BJ (cell line): ENCODE measurements at regions not wholly inside any gene's neighbourhood (a gene's known extent, or its start where the extent isn't known, plus 50 kb on each side); places are given as distances from the start of the nearest gene placed in this dataset.

Experiments
- CTCF ChIA-PET: fragments of 350-600 bp; formaldehyde crosslinking; extraction: SDS; loops from one replicate; lab custom pipeline; 2021; ENCODE audit warnings: antibody characterized with exemption, inconsistent platforms; lab: Yijun Ruan, JAX
- POLR2A ChIA-PET: fragments of 300-600 bp; sonication (Branson Sonifier 250); formaldehyde crosslinking; extraction: SDS; loops from one replicate; lab custom pipeline; 2021; ENCODE audit warnings: antibody characterized with exemption; lab: Charles Lee
- DNase-seq: peaks from one replicate; pipeline ENCODE4 v3.0.0-alpha.2; 2011; ENCODE audit warnings: low read depth
- H3K27me3 ChIP-seq: 2 replicates; pipeline ENCODE4 v1.6.0; 2011; ENCODE audit warnings: low read length; ENCODE audit not compliant: control insufficient read depth, insufficient read depth
- H3K36me3 ChIP-seq: 2 replicates; pipeline ENCODE4 v1.5.1; 2011; ENCODE audit warnings: low read length; ENCODE audit not compliant: control insufficient read depth, insufficient read depth
- H3K4me3 ChIP-seq: 2 replicates; pipeline ENCODE4 v1.5.1; 2011; ENCODE audit warnings: low read depth, mild to moderate bottlenecking, control low read depth, low read length
- CTCF ChIP-seq: IDR thresholded peaks from 2 replicates; pipeline ENCODE4 v1.5.1; 2011; ENCODE audit warnings: low read depth, mild to moderate bottlenecking, control low read depth, inconsistent platforms, low read length, moderate library complexity; ENCODE audit not compliant: insufficient read depth

- DNase-seq = no peak
- ChIA-PET CTCF (no interaction called here), POLR2A (interaction anchor here (0.7 kb wide), 1 partner anchor 356 kb away, joined by 3 read pairs; no protein-coding TSS in a partner anchor)
- Histone ChIP-seq H3K27me3 (no peaks in the 10 kb centered on the region), H3K36me3 (no peaks in the 10 kb centered on the region), H3K4me3 (no peak overlapping the region)
- no peak for TF ChIP-seq CTCF
Measured at GRCh38 chr6:105875974-105876640, 210.0 kb upstream of the PRDM1 start.

- TF ChIP-seq CTCF = no peak
- DNase-seq = no peak
- Histone ChIP-seq H3K36me3 (no peaks in the 10 kb centered on the region), H3K4me3 (no peak overlapping the region), H3K27me3 (no peaks in the 10 kb centered on the region)
- CTCF ChIA-PET = no interaction called here
- POLR2A ChIA-PET = no interaction called here
Measured at GRCh38 chr6:105874835-105875626, 211.1 kb upstream of the PRDM1 start.

GRCh38 chr6:105873799-105874198 lies 212.3 kb upstream of the PRDM1 start:
- no peak for DNase-seq
- POLR2A ChIA-PET = no interaction called here
- CTCF ChIA-PET = no interaction called here
- Histone ChIP-seq H3K4me3 (no peak overlapping the region), H3K27me3 (no peaks in the 10 kb centered on the region), H3K36me3 (no peaks in the 10 kb centered on the region)
- TF ChIP-seq CTCF = no peak

GRCh38 chr6:105873211-105873704 lies 212.9 kb upstream of the PRDM1 start:
- Histone ChIP-seq H3K4me3 (no peak overlapping the region), H3K27me3 (no peaks in the 10 kb centered on the region), H3K36me3 (no peaks in the 10 kb centered on the region)
- no peak for TF ChIP-seq CTCF
- CTCF ChIA-PET = no interaction called here
- DNase-seq = no peak
- POLR2A ChIA-PET = no interaction called here

- H3K36me3 ChIP-seq = no peaks in the 10 kb centered on the region
- no peak for DNase-seq
- ChIA-PET CTCF (no interaction called here), POLR2A (no interaction called here)
- no peak for TF ChIP-seq CTCF
- H3K4me3 ChIP-seq = no peak overlapping the region
- no peaks in the 10 kb centered on the region for H3K27me3 ChIP-seq
Measured at GRCh38 chr6:105872249-105872648, 213.9 kb upstream of the PRDM1 start.
